ENCODE measurements at regions not wholly inside any gene's neighbourhood (a gene's known extent, or its start where the extent isn't known, plus 50 kb on each side); places are given as distances from the start of the nearest gene placed in this dataset.

DNA sequence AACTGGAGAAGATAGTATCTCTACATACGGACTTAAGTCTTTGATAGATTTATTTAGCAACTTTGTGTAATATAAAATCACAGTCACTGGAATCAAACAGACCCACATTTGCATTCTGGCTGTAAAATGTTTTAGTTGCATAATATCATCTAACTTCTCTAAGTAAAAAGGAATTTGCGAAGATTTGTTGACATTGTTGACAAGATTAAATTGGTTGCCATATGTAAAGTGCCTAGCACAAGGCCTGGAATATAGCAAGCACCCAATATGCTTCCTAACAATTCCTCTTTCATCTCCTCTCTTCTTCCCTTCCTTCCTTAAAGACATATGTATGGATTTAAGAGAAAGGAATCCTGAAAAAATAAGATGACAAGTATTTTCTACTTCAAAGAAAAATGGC lies 295.4 kb upstream of the PPFIA2 start:
- DNase-seq (ENCODE audit: insufficient read length, low spot score, missing footprints): no peak
- no peaks in the 10 kb centered on the region for H3K79me2 ChIP-seq (ENCODE audit: insufficient read depth, low read length)
- H3K27ac ChIP-seq (ENCODE audit: low read depth, low read length): no peak overlapping the region
- no peak overlapping the region for H2AFZ ChIP-seq (ENCODE audit: low read length)
- H3K4me2 ChIP-seq (ENCODE audit: insufficient read depth, low read length): no peak overlapping the region
- H3K4me3 ChIP-seq (ENCODE audit: insufficient read depth, low read length): no peak overlapping the region
- H3K27me3 ChIP-seq (ENCODE audit: insufficient read depth, low read length): no peaks in the 10 kb centered on the region
- TF ChIP-seq, protein P1, sequence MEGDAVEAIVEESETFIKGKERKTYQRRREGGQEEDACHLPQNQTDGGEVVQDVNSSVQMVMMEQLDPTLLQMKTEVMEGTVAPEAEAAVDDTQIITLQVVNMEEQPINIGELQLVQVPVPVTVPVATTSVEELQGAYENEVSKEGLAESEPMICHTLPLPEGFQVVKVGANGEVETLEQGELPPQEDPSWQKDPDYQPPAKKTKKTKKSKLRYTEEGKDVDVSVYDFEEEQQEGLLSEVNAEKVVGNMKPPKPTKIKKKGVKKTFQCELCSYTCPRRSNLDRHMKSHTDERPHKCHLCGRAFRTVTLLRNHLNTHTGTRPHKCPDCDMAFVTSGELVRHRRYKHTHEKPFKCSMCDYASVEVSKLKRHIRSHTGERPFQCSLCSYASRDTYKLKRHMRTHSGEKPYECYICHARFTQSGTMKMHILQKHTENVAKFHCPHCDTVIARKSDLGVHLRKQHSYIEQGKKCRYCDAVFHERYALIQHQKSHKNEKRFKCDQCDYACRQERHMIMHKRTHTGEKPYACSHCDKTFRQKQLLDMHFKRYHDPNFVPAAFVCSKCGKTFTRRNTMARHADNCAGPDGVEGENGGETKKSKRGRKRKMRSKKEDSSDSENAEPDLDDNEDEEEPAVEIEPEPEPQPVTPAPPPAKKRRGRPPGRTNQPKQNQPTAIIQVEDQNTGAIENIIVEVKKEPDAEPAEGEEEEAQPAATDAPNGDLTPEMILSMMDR (IDR thresholded peaks at IDR 0.05; ENCODE audit: extremely low read depth, low read depth, low read length): no peak
- H4K20me1 ChIP-seq (ENCODE audit: insufficient read depth, low read length): no peaks in the 10 kb centered on the region
- H3K4me1 ChIP-seq (ENCODE audit: insufficient read depth, low read length): no peaks in the 10 kb centered on the region
- peaks cover 3% of the 10 kb centered on the region for H3K9me3 ChIP-seq (ENCODE audit: low read depth, low read length)
- H3K36me3 ChIP-seq (ENCODE audit: insufficient read depth, low read length): no peaks in the 10 kb centered on the region

DNA sequence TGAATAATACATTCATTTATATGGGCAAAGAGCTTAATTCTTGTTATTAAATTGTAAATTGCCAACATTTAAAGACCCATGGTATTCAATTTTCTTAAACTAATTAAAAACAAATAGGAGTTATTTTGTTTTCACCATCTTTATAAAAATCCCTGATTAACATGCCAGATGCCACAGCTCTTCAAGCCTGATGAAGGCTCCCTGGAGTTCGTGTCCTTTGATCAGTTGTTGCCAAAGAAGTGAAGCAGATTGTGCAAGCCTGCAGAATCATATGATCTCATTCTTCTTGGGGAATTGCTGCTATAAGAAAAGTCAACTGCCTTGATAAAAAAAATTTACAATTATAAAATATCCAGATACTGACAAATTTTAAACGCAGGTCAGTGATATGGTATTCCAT lies 288.3 kb upstream of the PPFIA2 start:
- H3K4me1 ChIP-seq (ENCODE audit: insufficient read depth, low read length): no peaks in the 10 kb centered on the region
- H3K36me3 ChIP-seq (ENCODE audit: insufficient read depth, low read length): no peaks in the 10 kb centered on the region

DNA sequence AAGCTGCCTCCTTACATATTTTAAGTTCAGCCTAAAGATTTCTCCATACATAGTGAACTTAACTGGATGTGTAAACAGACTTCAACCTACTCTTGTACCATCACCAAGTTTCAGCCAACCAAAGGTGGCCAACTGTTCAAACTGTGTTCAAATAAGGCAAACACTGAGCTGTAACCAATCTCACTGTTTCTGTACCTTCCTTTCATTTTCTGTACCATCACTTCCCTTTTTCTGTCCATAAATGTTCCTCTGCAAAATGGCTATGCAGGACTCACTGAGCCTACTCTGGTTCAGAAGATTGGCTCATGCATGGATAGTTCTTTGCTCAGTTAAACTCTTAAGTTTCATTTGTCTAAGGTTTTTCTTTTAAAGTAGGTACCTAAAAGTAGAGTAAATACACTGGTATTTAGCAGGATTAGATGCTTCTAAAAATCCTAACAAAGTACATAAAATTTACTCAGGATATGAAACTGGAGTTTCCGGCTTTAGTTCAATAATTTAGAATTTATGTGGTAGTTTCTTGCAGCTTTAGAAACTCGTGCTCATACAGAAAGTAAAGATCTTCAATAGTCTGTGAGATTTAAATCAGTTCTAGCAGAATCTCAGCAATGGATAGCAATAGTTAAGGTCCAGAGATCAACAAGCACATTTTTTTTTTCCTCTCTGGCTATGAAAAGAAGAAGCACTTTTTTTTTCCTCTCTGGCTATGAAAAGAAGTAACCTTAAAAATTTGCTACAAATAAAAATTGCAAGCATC lies 282.0 kb upstream of the PPFIA2 start:
- Histone ChIP-seq H3K4me1 (ENCODE audit: insufficient read depth, low read length) (no peaks in the 10 kb centered on the region), H3K27ac (ENCODE audit: low read depth, low read length) (no peak overlapping the region), H3K4me3 (ENCODE audit: insufficient read depth, low read length) (no peak overlapping the region), H3K4me2 (ENCODE audit: insufficient read depth, low read length) (no peak overlapping the region), H3K27me3 (ENCODE audit: insufficient read depth, low read length) (no peaks in the 10 kb centered on the region), H3K36me3 (ENCODE audit: insufficient read depth, low read length) (no peaks in the 10 kb centered on the region), H3K9me3 (ENCODE audit: low read depth, low read length) (no peaks in the 10 kb centered on the region), H4K20me1 (ENCODE audit: insufficient read depth, low read length) (no peaks in the 10 kb centered on the region), H3K79me2 (ENCODE audit: insufficient read depth, low read length) (no peaks in the 10 kb centered on the region), H2AFZ (ENCODE audit: low read length) (no peak overlapping the region)
- TF ChIP-seq, protein P1 (IDR thresholded peaks at IDR 0.05; ENCODE audit: extremely low read depth, low read depth, low read length): no peak
- DNase-seq (ENCODE audit: insufficient read length, low spot score, missing footprints): no peak

More for the DNA sequence above, 288.3 kb upstream of the PPFIA2 start:
- Histone ChIP-seq H3K27me3 (ENCODE audit: insufficient read depth, low read length) (no peaks in the 10 kb centered on the region), H3K4me3 (ENCODE audit: insufficient read depth, low read length) (no peak overlapping the region), H2AFZ (ENCODE audit: low read length) (no peak overlapping the region), H3K4me2 (ENCODE audit: insufficient read depth, low read length) (no peak overlapping the region), H3K79me2 (ENCODE audit: insufficient read depth, low read length) (no peaks in the 10 kb centered on the region), H3K27ac (ENCODE audit: low read depth, low read length) (no peak overlapping the region), H4K20me1 (ENCODE audit: insufficient read depth, low read length) (no peaks in the 10 kb centered on the region), H3K9me3 (ENCODE audit: low read depth, low read length) (no peaks in the 10 kb centered on the region)
- TF ChIP-seq, protein P1 (IDR thresholded peaks at IDR 0.05; ENCODE audit: extremely low read depth, low read depth, low read length): no peak
- no peak for DNase-seq (ENCODE audit: insufficient read length, low spot score, missing footprints)

DNA sequence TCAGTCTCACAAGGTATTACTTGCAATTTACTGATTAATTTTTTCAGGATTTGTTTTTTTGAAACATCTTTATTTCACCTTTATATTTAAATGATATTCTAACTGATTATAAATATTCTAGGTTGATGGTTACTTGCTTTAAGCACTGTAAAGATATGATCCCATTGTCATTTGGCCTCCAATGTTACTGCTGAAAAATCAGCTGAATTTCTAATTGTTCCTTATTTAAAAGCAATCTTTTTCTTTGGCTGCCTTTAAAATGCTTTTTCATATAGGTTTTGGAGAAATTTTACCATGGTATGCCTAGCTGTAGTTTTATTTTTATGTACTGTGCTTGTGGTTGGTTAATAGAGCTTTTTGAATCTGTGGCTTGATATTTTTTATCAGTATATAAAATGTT lies 275.6 kb upstream of the PPFIA2 start:
- TF ChIP-seq, protein P1 (IDR thresholded peaks at IDR 0.05; ENCODE audit: extremely low read depth, low read depth, low read length): no peak
- no peaks in the 10 kb centered on the region for H3K36me3 ChIP-seq (ENCODE audit: insufficient read depth, low read length)

More for the DNA sequence above, 275.6 kb upstream of the PPFIA2 start:
- no peak overlapping the region for H3K4me2 ChIP-seq (ENCODE audit: insufficient read depth, low read length)
- H3K79me2 ChIP-seq (ENCODE audit: insufficient read depth, low read length): no peaks in the 10 kb centered on the region
- H3K27ac ChIP-seq (ENCODE audit: low read depth, low read length): no peak overlapping the region
- DNase-seq (ENCODE audit: insufficient read length, low spot score, missing footprints): no peak
- H3K4me1 ChIP-seq (ENCODE audit: insufficient read depth, low read length): no peaks in the 10 kb centered on the region
- H3K27me3 ChIP-seq (ENCODE audit: insufficient read depth, low read length): no peaks in the 10 kb centered on the region
- H2AFZ ChIP-seq (ENCODE audit: low read length): no peak overlapping the region
- no peak overlapping the region for H3K4me3 ChIP-seq (ENCODE audit: insufficient read depth, low read length)
- H4K20me1 ChIP-seq (ENCODE audit: insufficient read depth, low read length): no peaks in the 10 kb centered on the region
- no peaks in the 10 kb centered on the region for H3K9me3 ChIP-seq (ENCODE audit: low read depth, low read length)

Measured in osteoblast (primary cell).